ENCODE measurements at regions not wholly inside any gene's neighbourhood (a gene's known extent, or its start where the extent isn't known, plus 50 kb on each side); places are given as distances from the start of the nearest gene placed in this dataset.

DNA sequence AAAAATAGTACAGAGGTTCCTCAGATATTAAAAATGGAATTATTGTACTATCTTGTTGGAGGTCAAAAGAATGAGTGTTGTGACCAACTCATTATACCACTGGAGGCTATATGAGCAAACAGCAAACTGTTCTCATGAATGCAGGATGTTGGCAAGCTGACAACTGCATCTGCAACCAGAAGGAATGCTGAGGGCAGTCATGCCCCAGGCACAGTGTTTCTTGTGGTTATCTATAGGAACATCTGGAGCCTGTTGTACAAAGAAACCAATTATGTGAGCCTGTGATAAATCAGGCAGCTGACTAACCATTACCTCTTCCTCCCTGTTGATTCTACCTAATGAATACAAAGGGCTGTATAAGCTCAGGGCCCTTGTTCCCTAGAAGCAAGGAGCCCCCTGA, 2057.1 kb downstream of the TP53TG3F start:
- Mint-ChIP-seq H3K27ac (no peak overlapping the region), H3K9me3 (peaks cover 28% of the 10 kb centered on the region), H3K4me3 (no peak overlapping the region), H3K36me3 (ENCODE audit: low read depth) (no peaks in the 10 kb centered on the region), H3K27me3 (ENCODE audit: low read depth) (no peaks in the 10 kb centered on the region), H3K4me1 (no peaks in the 10 kb centered on the region)
- TF ChIP-seq, protein P1, sequence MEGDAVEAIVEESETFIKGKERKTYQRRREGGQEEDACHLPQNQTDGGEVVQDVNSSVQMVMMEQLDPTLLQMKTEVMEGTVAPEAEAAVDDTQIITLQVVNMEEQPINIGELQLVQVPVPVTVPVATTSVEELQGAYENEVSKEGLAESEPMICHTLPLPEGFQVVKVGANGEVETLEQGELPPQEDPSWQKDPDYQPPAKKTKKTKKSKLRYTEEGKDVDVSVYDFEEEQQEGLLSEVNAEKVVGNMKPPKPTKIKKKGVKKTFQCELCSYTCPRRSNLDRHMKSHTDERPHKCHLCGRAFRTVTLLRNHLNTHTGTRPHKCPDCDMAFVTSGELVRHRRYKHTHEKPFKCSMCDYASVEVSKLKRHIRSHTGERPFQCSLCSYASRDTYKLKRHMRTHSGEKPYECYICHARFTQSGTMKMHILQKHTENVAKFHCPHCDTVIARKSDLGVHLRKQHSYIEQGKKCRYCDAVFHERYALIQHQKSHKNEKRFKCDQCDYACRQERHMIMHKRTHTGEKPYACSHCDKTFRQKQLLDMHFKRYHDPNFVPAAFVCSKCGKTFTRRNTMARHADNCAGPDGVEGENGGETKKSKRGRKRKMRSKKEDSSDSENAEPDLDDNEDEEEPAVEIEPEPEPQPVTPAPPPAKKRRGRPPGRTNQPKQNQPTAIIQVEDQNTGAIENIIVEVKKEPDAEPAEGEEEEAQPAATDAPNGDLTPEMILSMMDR (IDR thresholded peaks at IDR 0.05; ENCODE audit: unreplicated experiment in 3 of 3): no peak

DNA sequence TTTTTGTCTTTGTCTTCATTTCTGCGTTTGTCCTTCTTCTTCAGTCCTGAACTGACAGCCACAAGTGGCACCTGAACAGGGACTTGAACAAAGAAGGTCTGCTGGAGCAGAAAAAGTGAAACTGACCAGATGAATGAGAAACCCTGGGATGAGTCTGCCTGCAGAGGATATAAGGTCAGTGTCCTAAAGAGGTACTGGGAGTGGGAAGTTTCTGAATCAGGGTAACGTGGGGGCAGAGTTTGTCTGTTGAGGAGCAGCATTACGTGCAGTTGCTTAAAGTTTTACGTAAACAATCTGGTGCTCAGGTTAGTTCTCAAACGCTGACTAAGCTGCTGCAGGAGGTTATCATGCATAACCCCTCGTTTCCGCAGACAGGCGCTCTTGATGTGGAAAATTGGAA, 2057.6 kb downstream of the TP53TG3F start:
- TF ChIP-seq, protein P1 (IDR thresholded peaks at IDR 0.05; ENCODE audit: unreplicated experiment in 3 of 3): no peak
- H3K36me3 Mint-ChIP-seq (ENCODE audit: low read depth): no peaks in the 10 kb centered on the region
- no peaks in the 10 kb centered on the region for H3K27me3 Mint-ChIP-seq (ENCODE audit: low read depth)
- no peaks in the 10 kb centered on the region for H3K4me1 Mint-ChIP-seq
- H3K9me3 Mint-ChIP-seq: peaks cover 32% of the 10 kb centered on the region
- no peak overlapping the region for H3K4me3 Mint-ChIP-seq
- no peak overlapping the region for H3K27ac Mint-ChIP-seq

DNA sequence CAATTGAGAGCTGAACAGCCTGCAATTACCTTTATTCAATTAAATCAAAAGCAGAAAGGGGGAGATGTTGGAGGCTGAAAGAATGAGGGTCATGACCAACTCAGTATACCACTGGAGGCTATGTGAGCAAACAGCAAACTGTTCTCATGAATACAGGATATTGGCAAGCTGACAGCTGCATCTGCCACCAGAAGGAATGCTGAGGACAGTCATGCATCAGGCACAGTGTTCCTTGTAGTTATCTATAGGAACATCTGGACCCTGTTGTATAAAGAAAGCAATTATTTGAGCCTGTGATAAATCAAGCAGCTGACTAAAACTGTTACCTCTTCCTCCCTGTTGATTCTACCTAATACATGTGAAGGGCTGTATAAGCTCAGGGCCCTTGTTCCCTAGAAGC, 2064.6 kb downstream of the TP53TG3F start:
- H3K27ac Mint-ChIP-seq: no peak overlapping the region
- no peaks in the 10 kb centered on the region for H3K36me3 Mint-ChIP-seq (ENCODE audit: low read depth)
- TF ChIP-seq, protein P1 (IDR thresholded peaks at IDR 0.05; ENCODE audit: unreplicated experiment in 3 of 3): no peak
- no peaks in the 10 kb centered on the region for H3K4me1 Mint-ChIP-seq
- H3K4me3 Mint-ChIP-seq: no peak overlapping the region
- H3K9me3 Mint-ChIP-seq: peaks cover 54% of the 10 kb centered on the region
- H3K27me3 Mint-ChIP-seq (ENCODE audit: low read depth): no peaks in the 10 kb centered on the region

DNA sequence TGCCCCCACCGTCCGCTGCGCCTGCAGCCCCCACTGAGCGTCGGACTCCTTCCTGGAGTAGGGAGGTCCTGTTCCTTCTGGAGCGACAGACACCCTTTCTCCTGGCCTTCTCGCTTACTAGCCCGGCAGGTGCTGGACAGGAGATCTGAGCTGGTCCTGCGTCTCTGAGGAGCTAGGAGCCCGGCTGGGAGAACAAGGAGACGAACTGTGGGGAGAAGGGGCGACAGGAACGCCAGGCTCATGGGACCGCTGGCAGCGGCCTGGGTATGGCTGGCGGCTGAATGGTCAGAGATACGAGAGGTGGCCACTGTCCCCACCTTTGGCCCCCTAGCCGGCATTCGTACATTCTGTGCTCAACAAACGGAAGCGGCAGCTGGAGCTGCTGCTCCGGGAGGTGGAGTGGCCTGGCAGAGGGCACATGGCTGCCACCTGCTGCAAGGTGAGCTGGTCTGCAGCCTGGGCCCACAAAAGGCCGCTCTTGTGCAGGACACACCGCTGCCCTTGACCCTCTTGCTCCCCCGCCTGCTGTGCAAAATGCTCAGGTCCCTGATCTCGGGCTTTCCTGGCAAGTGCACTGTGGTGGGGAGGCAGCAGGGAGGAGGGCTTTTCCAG, 2066.7 kb downstream of the TP53TG3F start:
- Mint-ChIP-seq H3K4me3 (no peak overlapping the region), H3K27me3 (ENCODE audit: low read depth) (no peaks in the 10 kb centered on the region), H3K27ac (no peak overlapping the region), H3K4me1 (no peaks in the 10 kb centered on the region), H3K36me3 (ENCODE audit: low read depth) (no peaks in the 10 kb centered on the region), H3K9me3 (peaks cover 52% of the 10 kb centered on the region)
- TF ChIP-seq, protein P1 (IDR thresholded peaks at IDR 0.05; ENCODE audit: unreplicated experiment in 3 of 3): no peak

DNA sequence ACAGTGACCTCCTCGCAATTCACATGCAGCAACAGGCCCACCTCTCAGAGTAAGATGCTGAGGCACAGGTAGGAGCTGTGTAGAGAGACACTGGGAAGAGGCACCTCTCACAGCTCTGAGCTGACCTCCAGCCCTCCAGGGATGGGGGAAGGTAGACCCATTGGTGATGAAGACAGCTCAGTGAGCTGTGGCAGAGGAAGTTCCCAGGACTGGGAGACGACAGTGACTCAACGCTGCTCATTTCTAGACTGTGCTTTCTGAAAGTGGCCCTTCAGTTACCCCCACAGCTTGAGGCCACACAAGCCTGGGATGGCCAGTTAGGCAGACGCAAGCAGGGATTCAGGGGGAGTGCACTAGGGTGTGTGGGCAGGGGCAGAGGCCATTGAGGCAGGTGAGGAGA, 2073.2 kb downstream of the TP53TG3F start:
- Mint-ChIP-seq H3K4me3 (no peak overlapping the region), H3K27me3 (ENCODE audit: low read depth) (no peaks in the 10 kb centered on the region), H3K4me1 (no peaks in the 10 kb centered on the region), H3K36me3 (ENCODE audit: low read depth) (no peaks in the 10 kb centered on the region), H3K9me3 (peaks cover 24% of the 10 kb centered on the region), H3K27ac (no peak overlapping the region)
- TF ChIP-seq, protein P1 (IDR thresholded peaks at IDR 0.05; ENCODE audit: unreplicated experiment in 3 of 3): no peak

DNA sequence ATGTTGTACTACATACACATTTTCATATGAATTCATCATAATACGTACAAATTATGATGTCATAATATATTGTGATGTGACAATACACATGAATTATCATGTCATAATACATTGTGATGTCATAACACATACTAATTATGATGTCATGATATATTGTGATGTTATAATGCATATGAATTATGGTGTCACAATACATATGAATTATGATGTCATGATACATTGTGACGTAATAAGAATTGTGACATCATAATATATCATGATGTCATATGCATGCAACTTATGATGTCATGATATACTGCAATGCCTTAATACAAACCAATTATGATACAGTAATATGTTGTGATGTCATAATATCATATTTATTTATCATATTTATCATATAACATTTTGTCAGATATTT, 2074.3 kb downstream of the TP53TG3F start:
- TF ChIP-seq, protein P1 (IDR thresholded peaks at IDR 0.05; ENCODE audit: unreplicated experiment in 3 of 3): no peak
- Mint-ChIP-seq H3K36me3 (ENCODE audit: low read depth) (no peaks in the 10 kb centered on the region), H3K4me3 (no peak overlapping the region), H3K9me3 (peaks cover 21% of the 10 kb centered on the region), H3K27me3 (ENCODE audit: low read depth) (no peaks in the 10 kb centered on the region), H3K4me1 (no peaks in the 10 kb centered on the region), H3K27ac (no peak overlapping the region)

All from nephron (organoid).